NCI-H1694 treated with DMSO at 0.1 percent for 48 hours (cell line): ENCODE measurements at regions not wholly inside any gene's neighbourhood (a gene's known extent, or its start where the extent isn't known, plus 50 kb on each side); places are given as distances from the start of the nearest gene placed in this dataset.
"Not testable (repeated sequence)": the region's sequence is repeated elsewhere in the genome, so short reads cannot be mapped to it uniquely, and the experiment has no call there.

Source experiments
- DNase-seq: peaks from one replicate; lab custom pipeline; 2025; lab: John Stamatoyannopoulos, UW

- DNase-seq, result no peak
Observed at GRCh38 chr6:139711804-139712585, 337.5 kb upstream of the CITED2 start.

GRCh38 chr6:139710556-139710955 lies 336.1 kb upstream of the CITED2 start:
- DNase-seq, result no peak

- no peak for DNase-seq
Observed at GRCh38 chr6:139708337-139709199, 334.1 kb upstream of the CITED2 start.

- no peak for DNase-seq
Observed at GRCh38 chr6:139706912-139707311, 332.5 kb upstream of the CITED2 start.

- no peak for DNase-seq
Observed at GRCh38 chr6:139705284-139705683, 330.8 kb upstream of the CITED2 start.

GRCh38 chr6:139703780-139704179 lies 329.3 kb upstream of the CITED2 start:
- DNase-seq, result no peak

- DNase-seq, result no peak
Observed at GRCh38 chr6:139702706-139703105, 328.3 kb upstream of the CITED2 start.

- DNase-seq, result no peak
Observed at GRCh38 chr6:139701695-139702094, 327.2 kb upstream of the CITED2 start.

- no peak for DNase-seq
Observed at GRCh38 chr6:139701003-139701402, 326.6 kb upstream of the CITED2 start.

GRCh38 chr6:139699911-139700310 lies 325.5 kb upstream of the CITED2 start:
- no peak for DNase-seq

- DNase-seq, result no peak
Observed at GRCh38 chr6:139699335-139699734, 324.9 kb upstream of the CITED2 start.

GRCh38 chr6:139698526-139699176 lies 324.2 kb upstream of the CITED2 start:
- DNase-seq, result no peak

GRCh38 chr6:139697856-139698255 lies 323.4 kb upstream of the CITED2 start:
- DNase-seq, result not testable (repeated sequence)

- not testable (repeated sequence) for DNase-seq
Observed at GRCh38 chr6:139696991-139697390, 322.5 kb upstream of the CITED2 start.

GRCh38 chr6:139695361-139695760 lies 320.9 kb upstream of the CITED2 start:
- no peak for DNase-seq

GRCh38 chr6:139693735-139694134 lies 319.3 kb upstream of the CITED2 start:
- DNase-seq, result no peak

- no peak for DNase-seq
Observed at GRCh38 chr6:139690007-139690406, 315.6 kb upstream of the CITED2 start.

GRCh38 chr6:139687055-139687454 lies 312.6 kb upstream of the CITED2 start:
- DNase-seq, result no peak

- DNase-seq, result no peak
Observed at GRCh38 chr6:139686308-139686707, 311.9 kb upstream of the CITED2 start.

- DNase-seq, result no peak
Observed at GRCh38 chr6:139685009-139685408, 310.6 kb upstream of the CITED2 start.

- DNase-seq, result no peak
Observed at GRCh38 chr6:139680819-139681218, 306.4 kb upstream of the CITED2 start.

- no peak for DNase-seq
Observed at GRCh38 chr6:139679516-139680179, 305.2 kb upstream of the CITED2 start.
